ENCODE measurements at regions not wholly inside any gene's neighbourhood (a gene's known extent, or its start where the extent isn't known, plus 50 kb on each side); places are given as distances from the start of the nearest gene placed in this dataset.

GRCh38 chr18:67232406-67232805, 284.1 kb downstream of the DSEL start (continued):
- TF ChIP-seq ZBTB21 (tag by site-specific recombination; IDR thresholded peaks at IDR 0.05) (no peak), ZNF302 (tag by site-specific recombination; IDR thresholded peaks at IDR 0.05; ENCODE audit: low read depth) (no peak)

- no peaks in the 10 kb centered on the region for H3K4me1 ChIP-seq (ENCODE audit: control insufficient read depth, insufficient read depth, low read length)
- no peak overlapping the region for H3K27ac ChIP-seq (ENCODE audit: extremely low read depth, low read depth, low read length)
- CTCF ChIA-PET, result no interaction called here
- no peak overlapping the region for H3K4me3 ChIP-seq (ENCODE audit: low read depth, low read length)
- POLR2A ChIA-PET, result no interaction called here
- H3K36me3 ChIP-seq (ENCODE audit: control insufficient read depth in 2 of 2, insufficient read depth in 1 of 2, low read length in 2 of 2), result no peaks in the 10 kb centered on the region
- no peak for TF ChIP-seq ZNF777 (tag by site-specific recombination; IDR thresholded peaks at IDR 0.05; ENCODE audit: borderline replicate concordance)
- H3K9me3 ChIP-seq (ENCODE audit: control insufficient read depth, insufficient read depth, low read depth, low read length), result no peaks in the 10 kb centered on the region
Observed at GRCh38 chr18:67222887-67223286, 293.6 kb downstream of the DSEL start.

DNA sequence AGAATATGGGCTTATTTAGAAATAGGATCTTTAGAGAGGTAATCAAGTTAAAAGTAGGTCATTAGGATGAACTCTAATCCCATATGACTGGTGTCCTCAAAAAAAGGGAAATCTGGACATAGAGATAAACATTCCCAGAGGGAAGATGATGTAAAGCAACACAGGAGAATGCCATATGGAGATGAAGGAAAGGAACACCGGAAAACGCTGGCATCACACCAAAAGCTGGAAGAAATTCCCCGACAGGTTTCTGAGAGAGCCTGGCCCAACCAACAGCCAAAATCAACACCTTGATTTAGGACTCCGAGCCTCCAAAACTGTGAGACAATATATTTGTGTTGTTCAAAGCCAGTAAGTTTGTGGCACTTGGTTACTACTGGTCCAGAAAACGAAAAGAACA, 296.7 kb downstream of the DSEL start:
- TF ChIP-seq ZNF416 (tag by site-specific recombination; IDR thresholded peaks at IDR 0.05), result no peak
- TF ChIP-seq ZNF621 (tag by site-specific recombination; IDR thresholded peaks at IDR 0.05), result no peak
- TF ChIP-seq, protein P1, sequence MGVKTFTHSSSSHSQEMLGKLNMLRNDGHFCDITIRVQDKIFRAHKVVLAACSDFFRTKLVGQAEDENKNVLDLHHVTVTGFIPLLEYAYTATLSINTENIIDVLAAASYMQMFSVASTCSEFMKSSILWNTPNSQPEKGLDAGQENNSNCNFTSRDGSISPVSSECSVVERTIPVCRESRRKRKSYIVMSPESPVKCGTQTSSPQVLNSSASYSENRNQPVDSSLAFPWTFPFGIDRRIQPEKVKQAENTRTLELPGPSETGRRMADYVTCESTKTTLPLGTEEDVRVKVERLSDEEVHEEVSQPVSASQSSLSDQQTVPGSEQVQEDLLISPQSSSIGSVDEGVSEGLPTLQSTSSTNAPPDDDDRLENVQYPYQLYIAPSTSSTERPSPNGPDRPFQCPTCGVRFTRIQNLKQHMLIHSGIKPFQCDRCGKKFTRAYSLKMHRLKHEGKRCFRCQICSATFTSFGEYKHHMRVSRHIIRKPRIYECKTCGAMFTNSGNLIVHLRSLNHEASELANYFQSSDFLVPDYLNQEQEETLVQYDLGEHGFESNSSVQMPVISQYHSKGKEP (tag by site-specific recombination; IDR thresholded peaks at IDR 0.05), result no peak
- TF ChIP-seq ZNF121 (tag by site-specific recombination; IDR thresholded peaks at IDR 0.05), result no peak
- H3K36me3 ChIP-seq (ENCODE audit: control insufficient read depth in 2 of 2, insufficient read depth in 1 of 2, low read length in 2 of 2), result no peaks in the 10 kb centered on the region
- H3K27ac ChIP-seq (ENCODE audit: extremely low read depth, low read depth, low read length), result no peak overlapping the region
- ChIA-PET CTCF (no interaction called here), POLR2A (no interaction called here)
- no peaks in the 10 kb centered on the region for H3K4me1 ChIP-seq (ENCODE audit: control insufficient read depth, insufficient read depth, low read length)
- no peaks in the 10 kb centered on the region for H3K9me3 ChIP-seq (ENCODE audit: control insufficient read depth, insufficient read depth, low read depth, low read length)
- H3K4me3 ChIP-seq (ENCODE audit: low read depth, low read length), result no peak overlapping the region

DNA sequence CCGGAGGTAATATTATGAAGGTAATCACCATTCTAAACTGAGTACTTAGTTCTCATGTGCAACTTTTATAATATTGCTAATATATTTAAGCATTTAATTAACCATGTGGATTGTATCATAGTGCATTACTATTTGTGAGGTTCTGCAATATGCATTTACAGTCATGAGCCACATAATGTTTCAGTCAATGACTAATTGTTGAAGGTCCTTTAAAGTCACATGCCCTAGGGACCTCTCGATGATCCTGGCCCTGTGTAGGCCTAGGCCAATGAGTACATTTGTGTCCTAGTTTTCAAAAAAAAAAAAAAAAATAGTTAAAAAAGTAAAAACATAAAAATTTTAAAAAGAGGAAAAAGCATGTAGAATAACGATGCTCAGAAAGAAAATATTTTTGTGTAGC, 298.0 kb downstream of the DSEL start:
- CTCF ChIA-PET, result interaction anchor here (0.6 to 0.8 kb wide), 5 partner anchors 207 to 1486 kb away, joined by 3 to 8 read pairs (median 3); no protein-coding TSS in a partner anchor
- no peaks in the 10 kb centered on the region for H3K9me3 ChIP-seq (ENCODE audit: control insufficient read depth, insufficient read depth, low read depth, low read length)
- no peak overlapping the region for H3K4me3 ChIP-seq (ENCODE audit: low read depth, low read length)
- no peaks in the 10 kb centered on the region for H3K4me1 ChIP-seq (ENCODE audit: control insufficient read depth, insufficient read depth, low read length)
- H3K27ac ChIP-seq (ENCODE audit: extremely low read depth, low read depth, low read length), result no peak overlapping the region
- no peak for TF ChIP-seq ZNF549 (tag by site-specific recombination; IDR thresholded peaks at IDR 0.05)
- TF ChIP-seq ZFP41 (tag by site-specific recombination; IDR thresholded peaks at IDR 0.05; ENCODE audit: borderline replicate concordance), result no peak
- TF ChIP-seq ZBTB1 (tag by site-specific recombination; IDR thresholded peaks at IDR 0.05), result no peak
- TF ChIP-seq ZNF660 (tag by site-specific recombination; IDR thresholded peaks at IDR 0.05), result no peak
- H3K36me3 ChIP-seq (ENCODE audit: control insufficient read depth in 2 of 2, insufficient read depth in 1 of 2, low read length in 2 of 2), result no peaks in the 10 kb centered on the region
- POLR2A ChIA-PET, result no interaction called here

DNA sequence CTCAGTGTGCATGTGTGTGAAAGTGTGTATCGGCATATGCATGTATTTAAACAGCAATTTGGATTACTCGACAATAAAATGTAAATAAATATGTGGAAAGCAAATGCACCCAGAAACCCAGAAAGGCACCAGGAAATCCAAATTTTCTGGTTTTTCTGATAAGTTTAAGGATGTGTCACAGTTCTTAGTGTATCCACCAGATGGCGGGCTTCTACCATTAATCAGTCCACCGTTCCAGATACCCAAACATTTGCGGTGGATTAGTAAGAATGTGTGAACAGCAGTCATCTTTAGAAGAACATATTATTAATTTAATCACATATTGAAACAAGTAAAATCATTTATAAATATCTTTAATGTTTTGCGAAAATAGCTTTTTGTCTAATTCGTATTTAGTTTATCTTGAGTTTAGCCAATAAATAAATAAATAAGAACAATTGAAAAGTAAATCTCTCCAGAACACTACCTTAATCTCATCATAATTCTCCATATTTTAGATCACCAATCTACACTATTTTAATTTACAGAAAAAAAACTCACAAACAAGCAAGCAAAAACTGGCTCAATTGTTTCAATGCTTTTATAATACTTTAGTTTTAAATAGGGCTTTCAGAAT, 298.9 kb downstream of the DSEL start:
- Histone ChIP-seq H3K4me3 (ENCODE audit: low read depth, low read length) (no peak overlapping the region), H3K27ac (ENCODE audit: extremely low read depth, low read depth, low read length) (no peak overlapping the region), H3K36me3 (ENCODE audit: control insufficient read depth in 2 of 2, insufficient read depth in 1 of 2, low read length in 2 of 2) (no peaks in the 10 kb centered on the region), H3K9me3 (ENCODE audit: control insufficient read depth, insufficient read depth, low read depth, low read length) (no peaks in the 10 kb centered on the region), H3K4me1 (ENCODE audit: control insufficient read depth, insufficient read depth, low read length) (no peaks in the 10 kb centered on the region)
- POLR2A ChIA-PET, result no interaction called here
- peak; percentile 62 for TF ChIP-seq ZNF654 (tag by site-specific recombination; IDR thresholded peaks at IDR 0.05; ENCODE audit: low read depth)
- no peak for TF ChIP-seq ZNF830 (tag by site-specific recombination; IDR thresholded peaks at IDR 0.05; ENCODE audit: low read depth)
- CTCF ChIA-PET, result interaction anchor here (0.6 to 2.3 kb wide), 16 partner anchors 9 to 1442 kb away, joined by 3 to 14 read pairs (median 4); no protein-coding TSS in a partner anchor
